Parathyroid adenoma (tissue), 2 donors: ENCODE measurements at regions not wholly inside any gene's neighbourhood (a gene's known extent, or its start where the extent isn't known, plus 50 kb on each side); places are given as distances from the start of the nearest gene placed in this dataset.
"Not testable (repeated sequence)": the region's sequence is repeated elsewhere in the genome, so short reads cannot be mapped to it uniquely, and the experiment has no call there.

ENCODE experiments used
- H2AFZ ChIP-seq: fragments of 300-600 bp; sonication (generic); one replicate; pipeline ENCODE4 v1.7.0; 2017; ENCODE audit warnings: antibody characterized with exemption, mild to moderate bottlenecking
- H3K27ac ChIP-seq: fragments of 300-600 bp; sonication (generic); one replicate; pipeline ENCODE4 v1.7.0; 2017
- H3K27me3 ChIP-seq: fragments of 300-600 bp; sonication (generic); one replicate; pipeline ENCODE4 v1.7.0; 2017; ENCODE audit warnings: low read length; ENCODE audit not compliant: control insufficient read depth, insufficient read depth
- H3K36me3 ChIP-seq: fragments of 300-600 bp; sonication (generic); one replicate; pipeline ENCODE4 v1.7.0; 2017; ENCODE audit warnings: low read length; ENCODE audit not compliant: control insufficient read depth, insufficient read depth
- H3K4me1 ChIP-seq: fragments of 300-600 bp; sonication (generic); one replicate; pipeline ENCODE4 v1.7.0; 2017; ENCODE audit warnings: control low read depth
- H3K4me2 ChIP-seq: fragments of 300-600 bp; sonication (generic); one replicate; pipeline ENCODE4 v1.7.0; 2017; ENCODE audit warnings: low read length
- H3K4me3 ChIP-seq: fragments of 300-600 bp; sonication (generic); one replicate; pipeline ENCODE4 v1.7.0; 2017; ENCODE audit warnings: low read depth, low read length
- H3K79me2 ChIP-seq: fragments of 300-600 bp; sonication (generic); one replicate; pipeline ENCODE4 v1.7.0; 2017; ENCODE audit warnings: control low read depth
- H3K9ac ChIP-seq: fragments of 300-600 bp; sonication (generic); one replicate; pipeline ENCODE4 v1.7.0; 2017; ENCODE audit warnings: mild to moderate bottlenecking
- H3K9me3 ChIP-seq: fragments of 300-600 bp; sonication (generic); one replicate; pipeline ENCODE4 v1.7.0; 2017; ENCODE audit warnings: low read length; ENCODE audit not compliant: control insufficient read depth
- CTCF ChIP-seq: fragments of 300-600 bp; sonication (generic); IDR thresholded peaks from one replicate; pipeline ENCODE4 v1.7.0; 2017; ENCODE audit warnings: antibody characterized with exemption, mild to moderate bottlenecking
- donor health status: primary hyperparathyroidism.

DNA sequence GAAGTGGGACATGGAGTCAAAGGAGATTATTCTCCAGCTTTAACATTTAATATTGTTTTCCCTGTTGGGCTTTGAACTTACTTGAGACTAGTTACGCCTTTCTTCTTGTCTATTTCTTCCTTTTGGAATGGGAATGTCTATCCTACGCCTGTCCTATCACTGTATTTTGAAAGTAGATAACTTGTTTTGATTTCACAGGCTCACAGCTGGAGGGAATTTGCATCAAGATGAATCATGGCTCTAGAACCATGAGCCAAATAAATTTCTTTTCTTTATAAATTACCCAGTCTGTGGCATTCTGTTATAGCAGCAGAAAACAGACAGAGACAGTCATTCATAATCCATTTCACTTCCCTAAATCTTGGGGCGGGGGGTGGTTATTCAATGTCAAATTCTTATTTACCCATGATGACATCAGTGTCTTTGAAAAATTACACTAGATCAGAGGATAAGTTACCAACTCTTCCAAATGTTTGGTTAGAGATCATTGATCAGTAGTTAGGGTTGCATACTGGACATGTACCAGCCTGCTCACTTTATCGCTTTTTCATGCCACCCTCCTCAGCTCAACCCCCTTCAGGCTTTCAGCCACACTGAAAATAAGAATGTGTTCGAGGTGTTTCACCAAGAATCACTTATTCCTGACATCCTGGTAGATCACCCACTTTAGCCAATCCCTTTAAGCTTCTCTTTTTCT lies 419.6 kb upstream of the PIK3R1 start:
- no peaks in the 10 kb centered on the region for H3K36me3 ChIP-seq
- no peak for TF ChIP-seq CTCF
- no peak overlapping the region for H3K4me2 ChIP-seq
- no peaks in the 10 kb centered on the region for H3K27me3 ChIP-seq
- H3K9ac ChIP-seq: no peak overlapping the region
- H2AFZ ChIP-seq: no peak overlapping the region
- no peaks in the 10 kb centered on the region for H3K79me2 ChIP-seq
- no peak overlapping the region for H3K4me3 ChIP-seq
- H3K9me3 ChIP-seq: no peaks in the 10 kb centered on the region
- H3K4me1 ChIP-seq: no peaks in the 10 kb centered on the region
- no peak overlapping the region for H3K27ac ChIP-seq

GRCh38 chr5:67793966-67794365 lies 421.6 kb upstream of the PIK3R1 start:
- no peak overlapping the region for H3K4me3 ChIP-seq
- no peaks in the 10 kb centered on the region for H3K27me3 ChIP-seq
- no peak overlapping the region for H3K27ac ChIP-seq
- no peak overlapping the region for H2AFZ ChIP-seq
- no peaks in the 10 kb centered on the region for H3K36me3 ChIP-seq
- no peak for TF ChIP-seq CTCF
- no peaks in the 10 kb centered on the region for H3K9me3 ChIP-seq
- no peak overlapping the region for H3K9ac ChIP-seq
- no peak overlapping the region for H3K4me2 ChIP-seq
- H3K4me1 ChIP-seq: no peaks in the 10 kb centered on the region
- no peaks in the 10 kb centered on the region for H3K79me2 ChIP-seq

- Histone ChIP-seq H3K27ac (no peak overlapping the region), H3K9ac (no peak overlapping the region), H3K4me3 (no peak overlapping the region), H3K79me2 (no peaks in the 10 kb centered on the region), H3K4me2 (no peak overlapping the region), H2AFZ (no peak overlapping the region), H3K27me3 (no peaks in the 10 kb centered on the region), H3K36me3 (no peaks in the 10 kb centered on the region), H3K9me3 (no peaks in the 10 kb centered on the region), H3K4me1 (no peaks in the 10 kb centered on the region)
- TF ChIP-seq CTCF: no peak
Observed at GRCh38 chr5:67793418-67793817, 422.1 kb upstream of the PIK3R1 start.

- Histone ChIP-seq H3K27ac (no peak overlapping the region), H2AFZ (no peak overlapping the region), H3K9ac (no peak overlapping the region), H3K36me3 (no peaks in the 10 kb centered on the region), H3K4me1 (no peaks in the 10 kb centered on the region), H3K4me2 (no peak overlapping the region), H3K4me3 (no peak overlapping the region), H3K79me2 (no peaks in the 10 kb centered on the region), H3K27me3 (no peaks in the 10 kb centered on the region), H3K9me3 (no peaks in the 10 kb centered on the region)
- TF ChIP-seq CTCF: no peak
Observed at GRCh38 chr5:67792891-67793290, 422.7 kb upstream of the PIK3R1 start.

DNA sequence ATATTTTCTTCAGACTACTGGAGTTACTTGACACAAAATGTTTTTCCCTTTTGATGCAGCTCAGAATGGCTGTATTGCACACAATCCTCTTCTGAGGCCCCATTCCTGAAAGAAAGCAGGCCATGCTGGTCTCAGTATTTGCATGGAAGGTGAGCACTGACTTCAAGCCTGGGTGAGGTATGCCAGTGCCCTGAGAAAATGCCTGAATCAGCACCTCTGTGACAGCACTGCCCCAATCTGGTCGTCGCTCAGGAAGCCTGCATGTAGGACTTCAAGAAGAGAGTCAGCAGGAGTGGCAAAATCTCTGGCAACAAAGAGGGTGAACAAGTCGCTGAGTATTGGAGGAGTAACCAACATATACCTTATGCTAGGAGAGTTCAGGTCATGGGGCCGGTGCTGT lies 425.2 kb upstream of the PIK3R1 start:
- no peak overlapping the region for H3K4me2 ChIP-seq
- no peaks in the 10 kb centered on the region for H3K27me3 ChIP-seq
- no peaks in the 10 kb centered on the region for H3K9me3 ChIP-seq
- H3K36me3 ChIP-seq: no peaks in the 10 kb centered on the region
- H2AFZ ChIP-seq: peak overlapping the region; percentile 40
- no peak overlapping the region for H3K9ac ChIP-seq
- H3K4me1 ChIP-seq: no peaks in the 10 kb centered on the region
- no peak overlapping the region for H3K4me3 ChIP-seq
- no peak overlapping the region for H3K27ac ChIP-seq
- no peak for TF ChIP-seq CTCF
- no peaks in the 10 kb centered on the region for H3K79me2 ChIP-seq

GRCh38 chr5:67779893-67780623 lies 435.5 kb upstream of the PIK3R1 start:
- H3K4me1 ChIP-seq, H3K4me2 ChIP-seq, H3K4me3 ChIP-seq, H3K79me2 ChIP-seq, H3K27ac ChIP-seq, H3K36me3 ChIP-seq, H3K9me3 ChIP-seq, H3K9ac ChIP-seq, H3K27me3 ChIP-seq, H2AFZ ChIP-seq: not testable (repeated sequence)
